ENCODE measurements at regions not wholly inside any gene's neighbourhood (a gene's known extent, or its start where the extent isn't known, plus 50 kb on each side); places are given as distances from the start of the nearest gene placed in this dataset.

DNA sequence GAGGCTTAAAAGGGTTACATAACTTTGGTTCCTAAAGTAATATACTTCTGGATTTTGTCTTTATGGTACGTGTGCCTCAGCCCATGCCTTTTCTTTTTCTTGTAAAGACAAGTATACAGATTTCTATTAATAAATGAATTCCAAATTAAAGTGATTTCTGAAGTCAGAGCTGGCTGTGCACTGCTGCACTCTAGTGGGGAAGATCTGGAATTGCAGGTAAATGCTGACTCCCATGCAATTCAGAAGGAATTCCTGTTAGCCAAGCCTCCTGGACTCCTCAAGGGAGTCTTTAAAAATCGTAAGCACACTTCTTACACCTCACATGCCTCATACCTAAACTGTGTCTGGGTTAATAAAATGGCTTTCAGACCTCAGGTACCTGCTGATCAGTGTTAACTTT lies 118.4 kb upstream of the SLC7A1 start:
- DNase-seq (ENCODE audit: extremely low read depth, low read depth, low spot score): no peak

DNA sequence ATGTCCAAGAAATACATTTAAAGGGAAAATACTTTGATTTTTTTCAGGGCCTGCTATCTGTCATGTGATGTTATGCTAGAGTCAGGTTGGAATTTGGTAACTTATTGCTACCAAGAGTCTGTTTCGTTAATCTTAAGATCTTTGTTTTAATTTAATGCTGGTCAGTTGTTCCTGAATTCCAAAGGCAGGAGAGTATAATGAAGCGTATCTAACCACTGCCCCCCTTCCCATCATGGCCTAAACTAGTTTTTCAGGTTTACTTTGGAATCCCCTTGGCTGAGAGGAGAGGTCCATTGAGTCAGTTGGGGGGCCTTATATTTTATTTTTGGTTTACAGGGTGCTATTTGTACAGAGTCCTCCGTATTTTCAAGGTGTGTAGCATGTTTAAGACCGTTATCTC lies 116.3 kb upstream of the SLC7A1 start:
- no peak for DNase-seq (ENCODE audit: extremely low read depth, low read depth, low spot score)

DNA sequence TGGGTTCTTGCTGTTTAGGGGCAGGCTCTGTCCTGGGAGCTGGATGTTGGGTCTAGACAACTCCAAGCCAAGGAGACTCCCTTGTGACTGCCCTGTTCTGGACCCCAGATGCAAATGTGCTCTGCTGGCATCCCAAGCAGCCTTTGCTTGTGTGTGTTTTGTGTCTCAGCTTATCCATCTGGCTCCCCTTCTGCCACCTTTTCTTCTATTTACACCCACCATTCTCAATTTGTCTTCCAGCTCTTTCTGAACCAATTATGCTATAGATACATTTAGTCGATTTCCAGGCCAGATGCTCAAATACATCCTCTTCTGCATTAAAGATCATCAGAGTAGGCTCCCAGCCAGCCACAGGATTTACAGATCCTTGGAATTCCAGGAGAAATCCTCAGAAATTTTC lies 115.0 kb upstream of the SLC7A1 start:
- no peak for DNase-seq (ENCODE audit: extremely low read depth, low read depth, low spot score)

DNA sequence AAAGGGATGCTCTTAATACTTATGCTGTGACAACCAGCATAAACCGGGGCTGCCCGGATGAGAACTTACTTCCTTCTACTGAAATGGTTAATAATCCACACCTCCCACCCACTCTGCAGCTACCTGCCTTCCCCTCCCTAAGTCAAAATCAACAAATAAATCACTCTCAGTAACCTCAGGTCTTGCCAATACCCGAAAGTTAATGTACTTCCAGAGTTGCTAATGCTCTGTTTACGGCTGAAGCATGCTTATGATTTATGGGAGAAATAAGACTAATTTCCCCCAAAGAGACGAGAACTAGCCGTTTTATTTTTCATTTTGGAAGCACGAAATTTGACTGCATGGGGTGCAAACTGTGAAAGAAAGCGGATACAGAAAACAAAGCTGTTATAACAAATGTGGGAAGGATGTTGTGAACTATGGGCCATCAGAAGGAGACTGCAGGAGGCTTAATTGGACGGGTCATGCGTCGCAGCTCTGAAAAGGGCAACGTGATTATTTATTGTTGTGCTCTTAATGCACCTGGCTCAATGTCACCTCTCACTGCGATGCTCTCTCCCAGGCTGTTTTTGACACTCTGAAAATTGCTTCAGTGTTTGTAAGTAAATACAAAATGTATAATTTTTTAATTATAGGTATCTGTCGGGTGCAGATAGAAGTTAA lies 114.0 kb upstream of the SLC7A1 start:
- DNase-seq (ENCODE audit: extremely low read depth, low read depth, low spot score): no peak

DNA sequence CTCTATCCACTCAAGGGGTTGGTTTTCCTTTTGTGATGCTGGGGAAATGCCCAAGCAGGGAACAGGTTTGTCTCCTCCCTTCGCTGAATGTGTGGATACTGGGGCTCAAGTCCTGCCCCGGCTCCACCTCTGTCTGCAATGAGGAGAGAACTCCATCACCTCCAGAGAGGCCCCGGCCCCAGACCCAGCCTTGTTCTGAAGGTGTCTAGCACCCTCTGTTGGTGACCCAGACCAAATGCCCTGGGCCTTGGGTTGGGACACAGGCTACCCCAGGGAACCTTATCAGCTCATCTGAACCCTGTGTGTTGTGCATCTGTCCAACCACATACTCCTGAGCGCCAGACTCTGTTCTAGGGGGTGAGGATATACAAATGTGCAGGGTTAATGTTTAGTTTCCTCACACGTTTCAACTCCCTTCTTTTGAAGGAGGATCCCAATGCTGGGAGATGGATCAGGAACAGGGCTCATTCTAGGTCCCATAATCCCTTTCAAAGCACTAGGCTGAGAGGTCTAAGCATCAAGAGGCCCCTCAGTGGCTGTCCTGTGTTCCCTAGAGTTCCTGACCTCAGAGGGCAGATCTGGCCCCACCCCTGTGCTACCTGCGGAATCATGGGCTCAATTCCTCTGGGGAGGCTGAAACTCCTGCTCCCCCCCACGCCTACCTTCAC lies 112.5 kb upstream of the SLC7A1 start:
- peak; percentile 20 for DNase-seq (ENCODE audit: extremely low read depth, low read depth, low spot score)

DNA sequence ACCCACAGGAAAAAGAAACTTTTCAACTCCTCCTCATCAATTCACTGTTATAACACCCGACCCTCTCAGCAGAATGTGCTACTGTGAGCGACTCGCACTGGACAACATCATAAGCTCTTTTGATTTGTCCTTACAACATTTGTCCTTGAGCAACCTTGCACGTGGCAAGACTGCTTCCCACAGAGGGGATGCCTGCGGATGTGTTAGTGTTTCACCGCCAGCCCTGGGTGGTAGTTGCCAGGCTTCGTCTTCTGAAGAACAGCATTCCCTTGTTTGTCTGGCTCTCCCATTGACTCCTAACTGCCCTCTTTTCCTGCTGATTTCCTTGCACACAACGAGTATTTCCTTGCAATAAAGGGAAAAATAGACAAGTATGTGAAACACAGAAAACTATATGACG lies 111.4 kb upstream of the SLC7A1 start:
- DNase-seq (ENCODE audit: extremely low read depth, low read depth, low spot score): no peak

DNA sequence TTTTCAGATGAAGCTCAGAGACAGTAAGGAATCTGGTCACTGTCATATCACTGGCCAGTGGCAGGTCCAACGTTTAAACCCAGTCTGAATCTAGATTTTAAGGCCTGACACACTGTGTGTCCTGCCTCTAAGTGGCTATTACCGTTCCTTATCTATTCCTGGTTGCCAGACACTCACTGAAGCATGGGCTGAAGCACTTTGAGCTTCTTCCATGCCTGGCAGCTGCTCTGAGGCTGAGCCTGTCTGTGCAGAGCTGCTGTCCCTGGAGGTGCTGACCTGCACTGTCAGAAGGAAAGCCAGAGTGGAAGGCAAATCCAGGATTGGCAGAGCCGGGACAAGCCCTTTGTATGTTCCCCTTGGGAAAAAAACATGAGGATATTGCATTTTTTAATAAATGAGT lies 109.2 kb upstream of the SLC7A1 start:
- no peak for DNase-seq (ENCODE audit: extremely low read depth, low read depth, low spot score)

DNA sequence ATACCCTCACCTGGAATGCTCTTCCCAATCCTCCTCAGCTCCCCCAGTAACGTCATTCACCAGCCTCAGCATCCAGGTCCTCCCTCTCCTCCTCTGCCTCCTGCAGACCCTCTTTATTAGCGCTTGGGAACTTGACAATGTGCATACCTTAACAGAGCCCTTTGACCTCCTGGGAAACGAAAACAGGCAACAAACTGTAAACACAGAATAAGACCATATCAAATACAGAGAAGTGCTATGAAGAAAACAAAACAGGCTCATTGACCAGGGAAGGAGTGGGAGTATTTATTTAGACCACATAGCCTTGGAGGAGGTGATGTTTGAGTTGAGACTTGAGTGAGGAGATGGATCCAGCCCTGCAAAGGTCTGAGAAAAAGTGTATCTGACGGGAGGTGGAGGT lies 107.9 kb upstream of the SLC7A1 start:
- DNase-seq (ENCODE audit: extremely low read depth, low read depth, low spot score): no peak

DNA sequence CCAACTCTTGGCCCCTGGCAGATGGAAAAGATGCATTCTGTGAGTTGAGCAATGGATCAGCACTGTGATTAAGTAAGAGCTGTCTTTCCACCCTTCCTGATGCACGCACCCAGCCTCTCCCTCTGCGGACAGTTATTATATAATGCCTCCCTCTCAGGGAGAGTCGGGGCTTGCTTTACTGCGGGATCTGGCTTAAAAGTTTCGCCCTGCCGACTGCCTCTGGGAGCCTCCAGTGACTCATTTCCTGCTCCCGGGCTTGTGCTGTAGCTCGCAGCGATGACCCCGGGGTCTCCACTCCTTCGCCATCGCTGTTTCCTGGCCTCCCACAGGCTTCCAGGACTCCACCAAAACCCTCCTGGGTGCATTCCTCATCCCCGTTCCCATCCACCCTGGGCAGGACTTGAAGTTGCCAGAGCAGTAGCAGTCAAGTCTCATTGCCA lies 107.4 kb upstream of the SLC7A1 start:
- peak; percentile 22 for DNase-seq (ENCODE audit: extremely low read depth, low read depth, low spot score)

DNA sequence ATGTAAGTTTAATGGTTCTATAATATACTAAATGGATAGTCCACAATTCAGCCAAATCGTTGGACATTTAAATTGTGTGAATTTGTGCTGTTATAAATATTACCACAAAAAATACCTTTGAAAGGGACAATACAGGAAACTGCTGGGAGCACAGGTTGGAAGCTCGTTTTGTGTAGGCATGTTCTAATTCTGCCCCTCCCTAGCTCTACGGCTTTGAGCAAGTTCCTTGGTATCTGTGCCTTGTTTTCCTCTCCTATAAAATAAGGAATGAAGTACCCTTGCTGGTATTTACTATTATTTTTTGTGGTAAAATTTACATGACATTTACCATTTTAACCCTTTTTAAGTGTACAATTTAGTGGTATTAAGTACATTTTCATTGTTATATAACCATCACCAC lies 102.6 kb upstream of the SLC7A1 start:
- DNase-seq (ENCODE audit: extremely low read depth, low read depth, low spot score): no peak

DNA sequence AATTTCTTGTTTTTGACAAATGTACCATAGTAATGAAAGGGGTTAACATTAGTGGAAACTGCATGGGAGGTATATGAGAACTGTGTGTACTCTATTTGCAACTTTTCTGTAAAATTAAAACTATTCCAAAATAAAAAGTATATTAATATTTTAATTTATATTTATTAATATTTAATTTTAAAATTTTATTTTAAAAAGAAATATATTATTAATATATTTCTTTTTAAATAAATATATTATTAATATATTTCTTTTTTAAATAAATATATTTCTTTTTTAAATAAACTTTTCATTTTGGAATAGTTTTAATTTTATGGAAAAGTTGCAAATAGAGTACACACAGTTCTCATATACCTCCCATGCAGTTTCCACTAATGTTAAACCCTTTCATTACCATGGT lies 101.1 kb upstream of the SLC7A1 start:
- DNase-seq (ENCODE audit: extremely low read depth, low read depth, low spot score): no peak

DNA sequence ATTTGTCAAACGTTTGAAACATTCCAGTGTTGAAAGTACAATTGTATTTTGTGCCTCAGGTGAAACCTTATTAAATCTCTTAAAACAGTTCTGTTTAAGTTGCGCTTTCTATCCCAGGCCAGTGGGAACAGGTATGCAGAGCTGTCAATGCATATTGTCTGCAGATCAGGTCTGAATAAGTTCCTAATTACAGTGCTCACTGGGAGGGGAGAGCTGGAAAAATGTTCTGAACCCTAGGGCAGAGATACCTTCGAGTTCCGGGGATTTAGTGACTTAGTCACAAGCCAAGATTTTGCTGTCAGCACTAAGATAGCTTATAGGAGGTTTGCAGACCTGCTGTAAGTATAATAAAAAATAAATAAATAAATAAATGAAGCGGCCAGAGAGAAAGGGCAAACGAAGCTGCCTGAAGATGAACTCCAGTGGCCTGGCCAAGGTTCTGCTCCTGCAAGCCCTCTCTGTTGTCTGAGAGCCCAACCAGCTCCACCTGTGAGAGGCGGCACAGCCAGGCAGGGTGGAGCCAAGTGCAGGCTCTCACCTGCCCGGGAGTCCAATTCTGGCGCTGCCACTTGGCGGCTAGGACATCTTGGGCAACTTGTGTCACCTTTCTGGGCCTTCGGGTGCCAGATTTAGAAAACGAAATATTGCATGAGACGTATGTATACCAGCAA lies 97.9 kb upstream of the SLC7A1 start:
- DNase-seq (ENCODE audit: extremely low read depth, low read depth, low spot score): no peak

DNA sequence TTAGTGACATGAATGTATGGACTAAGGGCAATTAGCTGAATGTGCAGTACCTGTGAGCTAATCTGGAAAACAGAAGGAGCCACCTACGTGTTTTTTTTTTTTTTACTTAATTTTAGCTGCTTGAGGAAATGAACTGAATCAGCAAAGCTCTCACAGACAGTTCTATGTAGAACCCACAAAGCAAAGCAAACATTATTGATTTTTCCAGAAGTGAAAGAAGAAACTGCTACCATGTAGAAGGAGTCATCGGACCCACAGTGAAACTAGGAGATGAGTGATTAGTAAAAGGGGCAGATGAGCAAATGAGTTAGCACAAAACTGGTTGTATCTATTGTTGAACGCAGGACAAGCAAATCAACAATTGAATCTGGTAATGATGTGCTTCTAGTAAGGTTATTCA lies 94.1 kb upstream of the SLC7A1 start:
- no peak for DNase-seq (ENCODE audit: extremely low read depth, low read depth, low spot score)

DNA sequence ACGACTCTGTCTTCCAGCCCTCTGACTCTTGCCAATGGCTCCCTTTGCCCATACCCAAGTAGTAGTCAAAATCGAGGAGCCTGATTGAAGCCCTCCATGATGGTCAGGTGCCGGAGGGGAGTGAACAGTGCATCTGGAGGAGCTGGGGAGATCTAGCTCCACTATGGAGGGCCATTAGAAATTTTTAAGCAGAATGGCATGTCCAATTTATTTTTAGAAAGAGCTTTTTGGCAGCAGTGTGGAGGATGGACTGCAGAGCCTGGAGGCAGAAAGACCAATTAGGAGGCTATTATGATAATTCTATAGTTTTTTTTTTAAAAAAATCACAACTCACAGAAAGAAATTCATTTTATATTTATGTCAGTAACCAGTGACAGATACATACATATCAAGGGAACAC lies 92.7 kb upstream of the SLC7A1 start:
- DNase-seq (ENCODE audit: extremely low read depth, low read depth, low spot score): no peak

DNA sequence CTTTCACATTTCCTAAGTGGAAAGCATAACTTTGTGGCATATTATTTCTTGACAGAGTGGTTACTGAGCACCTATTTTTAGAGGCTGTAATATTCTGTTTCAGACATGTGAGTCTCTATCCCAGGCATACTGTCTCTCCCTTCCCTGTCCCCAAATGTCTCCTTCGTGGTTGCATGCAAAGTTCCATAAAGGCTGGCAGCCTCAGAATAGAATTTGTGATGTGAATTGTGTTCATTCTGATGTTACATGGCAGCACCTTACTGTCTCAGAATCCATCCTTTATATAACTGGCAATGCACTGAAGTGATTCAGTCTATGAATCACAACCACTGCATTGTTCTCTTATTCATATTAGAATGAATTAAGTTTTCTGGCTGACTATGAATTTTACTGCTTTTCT lies 89.0 kb upstream of the SLC7A1 start:
- no peak for DNase-seq (ENCODE audit: extremely low read depth, low read depth, low spot score)

DNA sequence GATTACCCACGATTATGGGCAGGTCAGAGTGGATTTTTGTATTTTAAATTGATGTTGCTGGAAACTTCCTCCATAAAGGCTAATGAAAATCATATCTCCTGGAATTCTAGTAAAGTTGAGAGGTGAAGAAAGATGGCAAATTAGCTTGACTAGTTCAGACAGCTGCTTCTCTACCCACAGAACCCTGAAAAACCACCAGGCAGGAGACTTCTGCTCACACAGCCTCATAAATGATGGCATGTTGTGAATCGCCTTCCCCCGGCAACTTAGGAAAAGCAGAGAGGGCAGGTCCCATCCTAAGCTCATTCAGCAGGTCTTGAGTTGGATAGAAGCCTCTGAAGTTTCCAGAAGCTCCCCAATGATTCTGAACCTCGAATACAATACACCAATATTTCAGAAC lies 87.6 kb upstream of the SLC7A1 start:
- no peak for DNase-seq (ENCODE audit: extremely low read depth, low read depth, low spot score)

DNA sequence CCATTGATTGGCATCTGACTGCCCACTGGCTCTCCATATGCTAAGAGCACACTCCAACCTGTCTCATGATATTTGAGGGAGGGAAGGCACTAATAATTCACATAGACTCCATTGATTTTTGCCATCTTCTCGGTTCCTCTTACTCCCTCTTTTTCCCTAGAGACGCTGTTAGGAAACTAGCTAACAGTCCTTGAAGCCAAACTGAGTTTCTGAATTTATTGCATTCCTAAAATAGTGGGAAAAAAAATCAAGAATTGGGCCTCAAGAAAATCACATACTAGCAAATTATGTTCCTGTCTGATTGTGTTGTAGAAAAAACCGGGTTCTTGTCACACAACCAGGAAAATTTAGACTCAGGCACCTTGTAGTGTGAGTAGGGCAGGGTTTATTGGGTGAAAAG lies 86.4 kb upstream of the SLC7A1 start:
- no peak for DNase-seq (ENCODE audit: extremely low read depth, low read depth, low spot score)

DNA sequence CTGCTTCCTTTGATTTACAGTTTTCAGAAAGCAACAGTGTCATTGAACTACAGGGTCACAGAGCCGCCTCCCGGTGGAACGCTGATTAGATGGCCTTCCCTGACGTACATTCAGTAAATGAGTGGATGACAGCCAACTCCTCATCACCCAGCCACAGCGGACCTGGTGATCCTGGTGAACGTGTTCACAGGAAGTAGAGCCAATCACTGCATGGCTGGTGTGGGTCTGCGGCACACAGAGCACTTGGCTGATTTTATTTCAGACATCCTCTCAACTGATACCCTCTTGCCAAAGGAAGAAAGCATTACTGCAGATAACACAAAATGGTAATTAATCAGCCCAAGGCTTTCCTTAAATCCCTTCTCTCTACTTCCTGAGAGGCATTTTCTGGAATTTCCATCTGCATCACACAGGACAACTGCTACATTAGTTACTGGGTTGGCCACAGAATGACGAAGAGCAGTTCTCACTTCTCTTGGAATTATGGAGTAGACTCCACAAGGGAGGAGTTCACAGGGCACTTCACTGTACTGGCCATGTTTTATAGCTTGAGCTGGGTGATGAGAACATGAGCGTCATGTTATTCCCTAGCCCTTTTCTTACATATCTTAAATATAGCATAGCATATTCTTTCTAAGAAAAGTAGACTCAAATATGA lies 84.0 kb upstream of the SLC7A1 start:
- no peak for DNase-seq (ENCODE audit: extremely low read depth, low read depth, low spot score)

DNA sequence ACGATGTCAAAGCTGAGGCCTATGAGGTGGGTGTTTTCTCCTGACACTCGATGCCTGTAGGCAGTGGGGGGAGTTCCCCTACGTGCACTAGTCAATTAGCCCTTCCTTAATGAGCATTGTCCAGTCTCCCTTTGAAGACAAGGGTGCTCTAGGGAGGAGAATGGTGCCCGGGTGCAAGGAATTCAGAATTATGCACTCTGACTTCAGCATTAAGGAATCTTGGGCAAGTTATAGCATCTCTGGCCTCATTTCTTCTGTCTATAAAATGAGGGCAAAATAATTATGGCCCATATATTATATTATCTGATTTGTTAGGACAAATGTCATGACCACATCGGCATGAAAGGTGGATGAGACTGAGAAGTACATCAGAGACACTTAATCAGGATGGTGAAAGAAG lies 82.1 kb upstream of the SLC7A1 start:
- DNase-seq (ENCODE audit: extremely low read depth, low read depth, low spot score): no peak

DNA sequence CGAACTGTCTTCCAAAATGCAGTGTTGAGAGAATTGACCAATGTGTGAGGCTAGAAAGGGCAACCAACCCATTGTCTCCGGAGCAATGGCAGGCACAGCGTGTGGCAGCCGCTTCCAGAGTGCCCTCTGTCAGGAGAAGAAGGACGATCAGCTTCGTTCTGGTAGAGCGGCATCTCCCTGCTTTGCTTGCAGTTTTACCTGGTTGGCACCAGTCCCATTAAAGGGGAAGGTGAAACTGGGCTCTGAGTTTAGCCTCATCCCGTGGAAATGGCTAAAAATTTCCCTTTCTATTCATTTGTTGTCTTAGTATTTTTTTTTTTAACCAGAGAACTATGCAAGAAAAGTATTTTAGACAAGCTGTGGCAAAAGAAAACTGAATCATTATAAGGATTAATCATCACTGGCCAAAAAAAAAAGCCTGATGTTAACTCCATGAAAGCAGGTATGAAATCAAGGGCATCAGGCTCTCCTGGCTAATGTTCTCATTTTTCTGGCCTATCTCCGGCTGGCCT lies 81.5 kb upstream of the SLC7A1 start:
- no peak for DNase-seq (ENCODE audit: extremely low read depth, low read depth, low spot score)

DNA sequence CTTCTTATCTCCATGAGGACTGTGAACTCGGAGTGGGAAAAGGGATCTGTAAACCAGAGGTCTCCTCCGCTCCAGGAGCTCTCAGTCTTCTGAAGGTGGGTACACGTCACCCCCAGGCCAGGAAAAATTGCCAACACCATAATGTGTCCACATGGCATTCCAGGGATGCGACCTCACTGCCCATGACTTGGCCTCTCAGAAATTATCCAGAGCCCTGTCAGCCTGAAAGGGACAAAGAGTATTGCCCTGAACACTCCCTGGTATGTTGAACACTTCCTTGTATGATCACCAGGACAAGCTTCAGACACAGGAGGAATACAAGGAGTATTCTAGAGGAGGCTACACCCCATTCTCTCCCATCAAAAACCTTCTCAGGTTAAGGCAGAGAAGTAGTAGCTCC lies 81.0 kb upstream of the SLC7A1 start:
- no peak for DNase-seq (ENCODE audit: extremely low read depth, low read depth, low spot score)

DNA sequence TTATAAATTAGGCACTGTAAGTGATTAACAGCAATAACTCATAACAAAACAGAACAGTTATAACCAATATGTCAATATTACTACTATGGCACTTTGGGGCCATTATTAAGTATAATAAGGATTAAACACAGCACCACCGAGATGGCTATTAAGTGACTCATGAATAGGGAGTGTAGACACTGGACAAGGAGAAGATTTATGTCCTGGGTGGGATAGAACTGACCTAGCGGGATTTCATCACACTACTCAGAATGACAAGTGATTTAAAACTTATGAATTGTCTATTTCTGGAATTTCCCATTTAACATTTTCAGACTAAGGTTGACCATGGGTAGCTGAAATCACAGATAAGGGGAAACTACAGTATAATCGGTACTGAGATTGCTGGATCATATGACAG lies 79.0 kb upstream of the SLC7A1 start:
- DNase-seq (ENCODE audit: extremely low read depth, low read depth, low spot score): no peak

Measured in glomerular endothelial cell (primary cell).